GM23248 (cell line): ENCODE measurements at regions not wholly inside any gene's neighbourhood (a gene's known extent, or its start where the extent isn't known, plus 50 kb on each side); places are given as distances from the start of the nearest gene placed in this dataset.

Source experiments
- DNase-seq: peaks from one replicate; pipeline ENCODE4 v3.0.0-alpha.2; 2015
- H2AFZ ChIP-seq: fragments of 200-600 bp; sonication (generic); 2 replicates; pipeline ENCODE4 v1.6.1; 2016; ENCODE audit warnings: antibody characterized with exemption
- H3F3A ChIP-seq: fragments of 200-600 bp; sonication (generic); 2 replicates; pipeline ENCODE4 v1.6.1; 2016; ENCODE audit warnings: mild to moderate bottlenecking, antibody characterized with exemption, mixed run types; ENCODE audit not compliant: insufficient read depth
- H3K27ac ChIP-seq: fragments of 200-600 bp; sonication (generic); 2 replicates; pipeline ENCODE4 v1.5.1; 2016; ENCODE audit warnings: mild to moderate bottlenecking
- H3K27me3 ChIP-seq: fragments of 200-600 bp; sonication (generic); replicated peaks from 2 replicates; pipeline ENCODE4 v1.6.1; 2016; ENCODE audit warnings: mild to moderate bottlenecking; ENCODE audit not compliant: insufficient read depth
- H3K36me3 ChIP-seq: fragments of 200-600 bp; sonication (generic); 2 replicates; pipeline ENCODE4 v1.6.1; 2016; ENCODE audit warnings: low read depth, mild to moderate bottlenecking
- H3K4me1 ChIP-seq: fragments of 200-600 bp; sonication (generic); 2 replicates; pipeline ENCODE4 v1.6.1; 2016; ENCODE audit warnings: mild to moderate bottlenecking; ENCODE audit not compliant: insufficient read depth
- H3K4me2 ChIP-seq: fragments of 200-600 bp; sonication (generic); one replicate; pipeline ENCODE4 v1.6.1; 2016; ENCODE audit warnings: mild to moderate bottlenecking; ENCODE audit not compliant: unreplicated experiment
- H3K4me3 ChIP-seq: fragments of 200-600 bp; sonication (generic); 2 replicates; pipeline ENCODE4 v1.5.1; 2016; ENCODE audit warnings: mild to moderate bottlenecking
- H3K79me2 ChIP-seq: fragments of 200-600 bp; sonication (generic); 2 replicates; pipeline ENCODE4 v1.6.1; 2016; ENCODE audit warnings: mild to moderate bottlenecking; ENCODE audit not compliant: insufficient read depth
- H3K9ac ChIP-seq: fragments of 200-600 bp; sonication (generic); 2 replicates; pipeline ENCODE4 v1.6.1; 2016; ENCODE audit warnings: mild to moderate bottlenecking
- H3K9me2 ChIP-seq: fragments of 200-600 bp; sonication (generic); 2 replicates; pipeline ENCODE4 v1.6.1; 2016; ENCODE audit warnings: mixed run types, mild to moderate bottlenecking, moderate library complexity; ENCODE audit not compliant: insufficient read depth
- H3K9me3 ChIP-seq: fragments of 200-600 bp; sonication (generic); one replicate; pipeline ENCODE4 v1.6.1; 2017; ENCODE audit warnings: low read depth
- H4K20me1 ChIP-seq: fragments of 200-600 bp; sonication (generic); 2 replicates; pipeline ENCODE4 v1.6.0; 2016; ENCODE audit not compliant: insufficient read depth
- EZH2 ChIP-seq: fragments of 200-600 bp; sonication (generic); IDR thresholded peaks from 2 replicates; pipeline ENCODE4 v1.6.1; 2018; ENCODE audit warnings: antibody characterized with exemption, mild to moderate bottlenecking; ENCODE audit not compliant: insufficient read depth, poor library complexity, severe bottlenecking
- EZH2phosphoT487 ChIP-seq: fragments of 200-600 bp; sonication (generic); IDR thresholded peaks from 2 replicates; pipeline ENCODE4 v1.6.1; 2018; ENCODE audit warnings: antibody characterized with exemption, moderate library complexity, mild to moderate bottlenecking, low read depth; ENCODE audit not compliant: insufficient read depth
- WGBS, 2 experiments: methylation state at CpG; one replicate each; pipeline ENCODE4 v1.1.6; 2015 to 2017; ENCODE audit warnings: low lambda C conversion rate in 2 of 2, low coverage in 1 of 2; ENCODE audit errors: missing lambda C conversion rate in 2 of 2; 5-methylcytosine and 5-hydroxymethylcytosine counted together
- in situ Hi-C: fragments of 300-500 bp; cut with MboI; formaldehyde crosslinking; loops from 2 replicates; pipeline ENCODE4 v1.15.0; 2020

GRCh38 chr5:106412606-106413005, 1258.1 kb downstream of the EFNA5 start:
- Histone ChIP-seq H3K36me3 (no peaks in the 10 kb centered on the region), H3K27me3 (no peaks in the 10 kb centered on the region), H3K79me2 (no peaks in the 10 kb centered on the region), H3K4me3 (no peak overlapping the region), H3F3A (no peaks in the 10 kb centered on the region), H3K9me3 (no peaks in the 10 kb centered on the region), H2AFZ (no peak overlapping the region), H3K9me2 (no peaks in the 10 kb centered on the region), H3K4me2 (no peak overlapping the region), H4K20me1 (no peaks in the 10 kb centered on the region), H3K27ac (no peak overlapping the region), H3K9ac (no peak overlapping the region), H3K4me1 (no peaks in the 10 kb centered on the region)
- TF ChIP-seq EZH2phosphoT487 = no peak
- no peak for TF ChIP-seq EZH2
- in situ Hi-C loops = no loop called here
- DNase-seq = no peak

GRCh38 chr5:106408570-106408969, 1262.2 kb downstream of the EFNA5 start:
- Histone ChIP-seq H3K79me2 (no peaks in the 10 kb centered on the region), H4K20me1 (no peaks in the 10 kb centered on the region), H3K4me1 (no peaks in the 10 kb centered on the region), H3K27me3 (no peaks in the 10 kb centered on the region), H3K27ac (no peak overlapping the region), H3K36me3 (no peaks in the 10 kb centered on the region), H3K9ac (no peak overlapping the region), H3K9me2 (no peaks in the 10 kb centered on the region), H3F3A (no peaks in the 10 kb centered on the region), H2AFZ (no peak overlapping the region), H3K4me3 (no peak overlapping the region), H3K9me3 (no peaks in the 10 kb centered on the region), H3K4me2 (no peak overlapping the region)
- WGBS, 2 experiments = 31% methylated on average over 2 of the region's 2 CpGs
- DNase-seq = no peak
- no peak for TF ChIP-seq EZH2phosphoT487
- TF ChIP-seq EZH2 = no peak
- in situ Hi-C loops = no loop called here

DNA sequence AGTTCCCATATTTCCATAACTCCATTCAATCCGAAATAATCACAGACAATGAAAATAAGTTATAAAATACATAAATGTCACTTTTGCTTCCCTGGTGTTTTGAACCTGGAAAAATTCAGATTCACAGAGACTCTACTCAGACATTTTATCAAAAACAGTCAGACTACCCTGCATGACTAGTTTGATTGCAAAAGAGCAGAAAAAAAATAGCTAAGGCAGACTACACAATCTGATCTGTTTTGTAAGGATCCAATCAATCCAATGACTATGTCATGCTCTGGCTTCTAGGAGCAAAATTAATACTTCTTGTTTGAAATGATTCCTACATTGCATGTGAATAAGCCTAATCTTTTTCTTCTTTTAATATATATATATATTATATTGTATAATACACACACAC, 1262.6 kb downstream of the EFNA5 start:
- Histone ChIP-seq H3K9ac (no peak overlapping the region), H3F3A (no peaks in the 10 kb centered on the region), H3K9me2 (no peaks in the 10 kb centered on the region), H2AFZ (no peak overlapping the region), H3K79me2 (no peaks in the 10 kb centered on the region), H4K20me1 (no peaks in the 10 kb centered on the region), H3K27ac (no peak overlapping the region), H3K4me3 (no peak overlapping the region), H3K4me2 (no peak overlapping the region), H3K4me1 (no peaks in the 10 kb centered on the region), H3K27me3 (no peaks in the 10 kb centered on the region), H3K9me3 (no peaks in the 10 kb centered on the region), H3K36me3 (no peaks in the 10 kb centered on the region)
- DNase-seq = no peak
- 18 to 38% methylated on average over 1 of the region's 1 CpG for WGBS, 2 experiments
- in situ Hi-C loops = no loop called here
- TF ChIP-seq EZH2 = no peak
- no peak for TF ChIP-seq EZH2phosphoT487

DNA sequence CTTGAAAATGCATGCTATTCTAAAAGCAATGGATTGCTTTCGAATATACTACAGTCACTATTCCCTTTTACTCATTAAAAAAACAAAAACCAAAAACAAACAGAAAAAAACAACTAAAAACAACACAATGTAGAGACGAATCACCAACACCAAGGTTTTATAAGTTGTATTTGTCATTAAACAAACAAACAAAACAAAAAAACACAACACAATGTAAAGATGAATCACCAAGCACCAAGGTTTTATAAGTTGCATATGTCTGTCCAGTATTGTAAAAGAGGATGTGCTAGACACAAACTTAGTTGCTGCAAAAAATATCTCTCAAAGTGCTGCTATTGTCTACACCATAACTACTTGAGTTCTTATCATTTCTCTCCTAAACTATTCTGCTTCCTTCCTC, 1269.2 kb downstream of the EFNA5 start:
- Histone ChIP-seq H3K4me2 (no peak overlapping the region), H3K79me2 (no peaks in the 10 kb centered on the region), H3K4me1 (peaks cover 22% of the 10 kb centered on the region), H4K20me1 (no peaks in the 10 kb centered on the region), H3K27ac (no peak overlapping the region), H3K9ac (no peak overlapping the region), H3K9me3 (no peaks in the 10 kb centered on the region), H3F3A (peaks cover 11% of the 10 kb centered on the region; the same call in 1 of the 2 replicates), H3K4me3 (no peak overlapping the region), H2AFZ (no peak overlapping the region), H3K27me3 (no peaks in the 10 kb centered on the region), H3K9me2 (no peaks in the 10 kb centered on the region), H3K36me3 (no peaks in the 10 kb centered on the region)
- WGBS, 2 experiments = 60 to 64% methylated on average over 2 of the region's 2 CpGs
- no peak for DNase-seq
- in situ Hi-C loops = no loop called here
- TF ChIP-seq EZH2phosphoT487 = no peak
- TF ChIP-seq EZH2 = no peak

DNA sequence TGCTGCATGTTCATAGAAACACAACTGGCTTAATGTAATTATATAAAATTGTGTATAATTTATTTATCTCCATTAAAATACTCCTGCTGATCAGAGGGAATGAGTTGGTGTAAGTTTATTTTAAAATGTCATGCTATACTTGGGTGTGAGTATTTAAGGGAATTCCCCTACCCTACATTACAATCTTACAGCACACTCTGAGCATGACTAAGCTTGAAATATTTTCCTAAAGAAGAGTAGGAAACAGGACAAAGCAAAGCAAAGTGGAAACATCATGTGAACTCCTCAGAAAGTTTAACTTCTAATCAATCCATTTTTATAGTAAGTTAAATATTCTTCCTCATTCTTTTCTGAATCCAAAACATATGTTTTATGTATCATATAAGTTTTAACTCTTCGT, 1271.3 kb downstream of the EFNA5 start:
- in situ Hi-C loops = no loop called here
- DNase-seq = peak; percentile 62
- Histone ChIP-seq H2AFZ (no peak overlapping the region), H3F3A (peaks cover 11% of the 10 kb centered on the region; the same call in 1 of the 2 replicates), H3K79me2 (no peaks in the 10 kb centered on the region), H3K4me1 (peaks cover 22% of the 10 kb centered on the region), H3K27ac (no peak overlapping the region), H3K9ac (no peak overlapping the region), H3K36me3 (no peaks in the 10 kb centered on the region), H3K4me3 (no peak overlapping the region), H3K27me3 (no peaks in the 10 kb centered on the region), H4K20me1 (no peaks in the 10 kb centered on the region), H3K4me2 (no peak overlapping the region), H3K9me3 (no peaks in the 10 kb centered on the region), H3K9me2 (no peaks in the 10 kb centered on the region)
- TF ChIP-seq EZH2 = no peak
- TF ChIP-seq EZH2phosphoT487 = no peak
- WGBS, 2 experiments = 49 to 64% methylated on average over 1 of the region's 1 CpG
